NCI-H128 (cell line): ENCODE measurements at regions not wholly inside any gene's neighbourhood (a gene's known extent, or its start where the extent isn't known, plus 50 kb on each side); places are given as distances from the start of the nearest gene placed in this dataset.
"Not testable (repeated sequence)": the region's sequence is repeated elsewhere in the genome, so short reads cannot be mapped to it uniquely, and the experiment has no call there.

Experiments
- DNase-seq: peaks from one replicate; lab custom pipeline; 2025; ENCODE audit not compliant: unreplicated experiment; lab: John Stamatoyannopoulos, UW

DNA sequence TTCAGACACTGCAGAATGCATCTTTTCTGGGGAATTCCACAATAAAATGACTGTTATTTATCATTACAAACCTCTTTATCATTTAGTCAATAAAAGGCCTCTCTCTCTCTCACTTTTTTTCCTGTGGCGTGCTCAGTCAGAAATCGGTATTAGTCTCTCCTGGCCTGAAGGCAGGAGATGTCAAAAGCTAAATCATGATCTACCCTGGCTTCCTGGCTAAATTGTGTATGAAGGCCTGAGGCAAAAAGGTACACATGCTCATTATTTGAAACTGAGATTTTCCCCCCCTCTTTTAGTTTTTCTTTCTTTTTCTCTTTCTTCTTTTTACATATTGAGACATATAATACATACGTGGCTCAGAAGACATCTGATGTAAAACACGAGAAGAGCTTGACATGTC, 375.0 kb upstream of the SLC35B3 start:
- no peak for DNase-seq

DNA sequence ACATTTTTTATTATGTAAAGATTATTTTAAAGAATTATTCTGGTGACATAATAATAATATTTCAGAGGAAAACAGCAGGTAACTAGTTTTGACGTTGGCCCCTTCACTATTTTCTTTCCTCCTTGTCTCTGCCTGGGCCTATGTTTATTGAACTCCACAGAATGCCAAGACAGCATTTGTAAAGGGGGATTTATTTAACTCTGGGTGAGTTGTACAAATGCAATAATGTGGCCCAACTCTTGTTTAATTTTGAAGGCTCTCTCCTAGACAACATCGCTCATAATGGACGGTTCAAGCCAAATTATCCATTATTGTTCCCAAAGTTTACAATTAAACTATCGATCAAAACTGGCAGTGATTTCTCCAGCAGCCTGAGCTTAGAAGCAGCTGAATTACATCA, 374.3 kb upstream of the SLC35B3 start:
- DNase-seq: no peak

DNA sequence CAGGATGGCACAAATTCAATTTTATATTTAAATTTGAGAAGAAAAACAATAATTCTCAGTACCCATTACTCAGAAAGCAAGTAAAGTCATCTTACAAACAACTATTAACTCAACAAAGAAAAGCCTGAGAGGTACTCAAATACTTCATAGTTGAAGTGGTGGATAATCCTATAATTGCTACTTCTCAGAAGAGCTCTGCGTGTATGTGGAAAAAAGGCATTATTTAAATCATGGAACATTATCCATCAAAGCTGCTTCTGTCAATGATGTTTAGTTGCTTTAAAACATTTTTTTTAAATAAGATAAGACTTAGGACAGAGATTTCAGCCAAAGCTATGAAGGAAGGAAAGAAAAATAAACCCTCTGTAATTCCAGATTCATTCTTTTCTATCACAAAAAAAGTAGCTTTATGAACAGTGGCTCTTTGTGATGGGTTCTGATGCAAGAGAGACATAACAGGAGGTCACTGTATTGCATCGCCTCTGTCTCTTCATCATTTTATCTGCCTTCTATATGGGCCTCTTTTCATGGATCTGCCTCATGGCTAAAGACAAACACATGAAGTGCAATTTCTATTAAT, 367.9 kb upstream of the SLC35B3 start:
- DNase-seq: no peak

DNA sequence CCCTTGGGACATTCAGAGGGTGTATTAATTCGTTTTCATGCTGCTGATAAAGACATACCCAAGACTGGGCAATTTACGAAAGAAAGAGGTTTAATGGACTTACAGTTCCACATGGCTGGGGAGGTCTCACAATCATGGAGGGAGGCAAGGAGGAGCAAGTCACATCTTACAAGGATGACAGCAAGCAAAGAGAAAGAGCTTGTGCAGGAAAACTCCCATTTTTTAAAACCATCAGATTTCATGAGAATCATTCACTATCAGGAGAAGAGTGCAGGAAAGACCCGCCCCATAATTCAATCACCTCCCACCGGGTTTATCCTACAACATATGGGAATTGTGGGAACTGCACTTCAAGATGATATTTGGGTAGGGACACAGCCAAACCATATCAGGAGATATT, 367.1 kb upstream of the SLC35B3 start:
- DNase-seq: not testable (repeated sequence)

DNA sequence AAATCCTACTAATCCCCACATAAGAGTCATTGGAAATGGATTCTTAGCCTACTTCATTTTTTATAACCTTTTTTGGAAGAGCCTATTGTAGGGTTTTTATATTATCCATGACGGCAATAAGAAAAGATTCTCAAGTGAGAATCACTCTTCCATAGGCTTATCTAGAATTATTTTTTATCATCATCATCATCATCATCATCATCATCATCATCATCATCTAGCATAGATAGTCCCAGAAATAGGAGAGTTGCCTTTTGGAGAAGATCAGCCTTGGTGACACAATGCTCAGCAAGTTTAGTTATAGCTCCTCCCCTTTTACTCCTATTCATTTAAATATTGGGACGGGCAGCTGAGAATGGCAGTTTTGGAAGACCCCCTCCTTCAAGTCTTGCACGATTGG, 359.1 kb upstream of the SLC35B3 start:
- no peak for DNase-seq

DNA sequence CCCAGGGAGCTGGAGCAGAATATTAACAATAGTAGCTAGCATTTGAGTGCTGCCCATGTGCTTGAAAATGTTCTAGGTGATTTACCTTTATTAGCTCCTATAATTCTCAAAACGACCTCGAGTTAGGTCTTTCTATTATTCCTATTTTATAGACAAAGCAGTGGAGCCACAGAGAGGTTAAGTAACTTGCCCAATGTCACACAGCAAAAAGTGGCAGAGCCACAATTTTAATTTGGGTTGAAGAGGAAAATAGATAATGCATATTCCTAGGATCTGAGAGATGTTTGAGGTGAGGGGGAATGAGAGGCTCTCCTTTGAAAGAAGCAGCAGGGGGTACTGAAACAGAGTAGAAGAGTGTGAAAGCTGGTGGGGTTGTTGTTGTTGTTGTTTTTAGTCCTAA, 354.5 kb upstream of the SLC35B3 start:
- no peak for DNase-seq

DNA sequence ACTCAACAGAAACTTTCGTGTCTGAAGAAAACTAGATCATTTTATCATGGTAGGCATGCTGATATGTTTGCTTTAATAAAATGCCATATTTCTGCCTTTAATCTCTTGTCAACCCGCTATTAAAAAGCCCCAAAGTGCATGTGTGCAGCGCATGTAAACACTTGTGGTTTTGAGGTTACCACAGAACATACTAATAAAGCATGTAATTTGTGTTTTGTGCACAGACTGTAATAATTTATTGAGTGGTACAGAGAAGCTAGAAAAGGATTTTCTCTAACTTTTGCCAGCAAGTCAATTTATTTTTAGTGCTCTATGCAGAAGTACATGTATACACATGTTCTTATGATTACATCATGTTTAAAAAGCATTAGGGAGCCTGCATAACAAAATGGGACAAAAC, 349.9 kb upstream of the SLC35B3 start:
- DNase-seq: no peak

DNA sequence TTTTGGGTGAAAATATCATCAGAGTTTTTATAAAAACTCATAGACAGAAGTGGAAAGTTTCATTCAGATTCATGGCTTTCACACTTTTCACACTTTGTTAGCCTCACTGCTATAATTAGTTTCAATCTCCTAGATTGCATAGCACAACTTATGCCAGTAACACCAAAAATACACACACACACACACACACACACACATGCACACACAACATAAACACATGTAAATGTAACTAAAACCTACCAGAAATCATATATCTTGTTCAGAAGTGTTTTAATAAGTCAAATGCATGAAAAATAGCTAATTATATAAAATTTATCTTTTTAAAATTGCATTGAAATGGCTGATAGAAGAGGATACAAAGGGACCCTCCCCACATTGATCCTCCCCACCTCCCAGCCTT, 347.8 kb upstream of the SLC35B3 start:
- no peak for DNase-seq

DNA sequence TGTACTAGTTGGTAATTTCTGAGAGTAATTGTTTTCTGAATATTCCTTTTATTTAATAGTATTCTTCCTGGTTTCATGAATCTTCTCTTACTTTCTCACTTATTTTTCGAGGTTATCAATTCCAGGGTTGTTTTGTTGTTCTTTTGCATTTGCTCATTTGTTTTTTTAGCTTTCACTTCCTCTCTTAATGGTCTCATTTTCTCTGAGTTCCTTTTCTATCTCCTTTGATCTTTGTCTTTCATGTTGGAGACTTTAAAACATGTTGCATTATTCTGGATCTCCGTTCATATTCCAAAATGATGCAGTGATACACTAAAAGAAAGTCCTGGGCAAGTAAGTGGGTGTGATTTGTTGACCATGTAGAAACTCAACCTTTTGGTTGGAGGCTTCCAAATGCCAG, 345.3 kb upstream of the SLC35B3 start:
- DNase-seq: no peak

DNA sequence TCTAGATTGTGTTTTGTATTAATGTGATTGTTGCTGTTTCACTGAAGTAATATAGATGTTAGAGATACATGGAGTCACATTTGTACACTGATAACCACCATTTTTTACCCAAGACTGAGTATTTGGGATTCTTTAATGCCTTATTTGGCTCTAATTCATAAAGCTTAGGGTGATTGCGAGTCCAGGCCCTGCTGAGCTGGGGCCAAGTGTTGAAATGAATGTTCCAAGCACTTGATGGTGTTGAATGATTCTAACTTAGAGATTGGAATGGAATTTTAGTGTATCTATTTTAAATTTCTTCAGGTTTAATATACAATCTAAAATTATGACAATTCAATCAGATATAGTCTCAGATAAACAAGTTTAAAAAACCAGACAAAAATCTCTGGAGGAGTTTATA, 329.4 kb upstream of the SLC35B3 start:
- DNase-seq: no peak

DNA sequence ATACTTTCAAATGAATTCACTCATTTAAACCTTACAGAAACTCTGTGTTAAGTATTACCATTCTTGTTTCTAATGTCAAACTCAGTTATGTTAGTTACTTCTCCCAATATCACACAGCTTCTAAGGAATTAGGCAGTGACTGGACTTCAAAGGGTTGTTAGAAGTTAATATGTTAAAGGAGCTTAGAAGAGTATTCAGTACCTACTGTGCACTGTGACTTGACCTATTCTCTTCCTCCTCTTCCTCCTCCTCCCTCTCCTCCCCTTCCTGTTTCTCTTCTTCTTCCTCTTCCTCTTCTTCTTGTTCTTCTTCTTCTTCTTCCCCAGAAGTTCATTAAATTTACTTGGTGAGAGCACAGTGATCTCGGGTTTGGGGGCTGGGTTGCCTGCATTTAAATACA, 325.6 kb upstream of the SLC35B3 start:
- no peak for DNase-seq

DNA sequence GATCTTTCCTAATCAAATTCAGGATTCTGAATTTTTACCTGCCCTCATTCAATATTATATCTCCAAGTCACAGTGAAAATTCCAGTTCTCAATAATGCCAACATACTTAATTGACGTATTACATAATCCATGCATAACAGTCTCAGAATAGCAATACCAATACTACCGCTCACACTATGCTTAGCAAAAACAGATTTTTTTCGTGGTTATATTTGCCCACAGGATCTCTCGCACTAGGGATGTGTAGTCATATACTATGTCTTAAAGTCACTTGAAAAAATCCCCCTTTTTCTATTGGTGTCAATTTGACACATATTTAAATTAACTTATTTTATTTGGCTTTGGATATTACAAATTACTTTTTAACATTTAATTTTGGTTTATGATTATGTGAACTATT, 323.1 kb upstream of the SLC35B3 start:
- DNase-seq: no peak

DNA sequence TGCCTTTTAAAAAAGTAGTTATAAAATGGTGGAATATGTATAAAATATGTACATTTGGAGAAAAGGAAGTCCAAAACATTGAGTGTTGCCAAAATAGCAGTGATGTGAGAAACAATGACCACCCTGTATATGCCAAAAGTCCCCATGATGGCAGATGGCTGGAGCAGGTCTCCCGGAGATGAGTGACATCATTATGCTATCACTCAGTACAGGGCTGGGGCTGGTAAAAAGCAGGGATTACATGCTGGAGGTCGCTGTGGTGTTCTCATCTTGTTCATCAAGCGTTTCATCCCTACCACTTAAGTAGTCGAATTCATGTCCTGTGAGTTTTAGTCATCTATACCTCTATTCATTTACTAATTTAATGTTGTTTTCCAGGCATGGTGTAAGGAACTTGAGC, 315.3 kb upstream of the SLC35B3 start:
- DNase-seq: no peak

DNA sequence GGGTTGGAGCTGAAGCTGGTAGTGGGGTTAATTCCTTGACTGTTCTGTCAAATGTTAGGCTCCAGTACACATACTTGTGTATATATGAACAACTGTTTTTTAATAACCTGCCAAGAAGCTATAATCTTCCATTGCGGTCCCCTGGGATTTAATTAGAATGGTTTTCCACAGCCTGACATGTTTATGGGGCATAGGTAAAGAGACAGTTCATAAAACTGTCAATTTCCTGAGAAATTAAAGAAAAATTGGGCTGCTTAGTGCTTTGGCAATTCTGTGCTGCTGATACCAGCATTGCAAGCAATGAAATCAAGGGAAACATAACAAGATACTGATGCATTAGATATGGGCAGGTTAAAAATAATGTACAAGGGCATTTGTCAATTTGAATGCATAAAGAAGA, 314.1 kb upstream of the SLC35B3 start:
- DNase-seq: no peak

DNA sequence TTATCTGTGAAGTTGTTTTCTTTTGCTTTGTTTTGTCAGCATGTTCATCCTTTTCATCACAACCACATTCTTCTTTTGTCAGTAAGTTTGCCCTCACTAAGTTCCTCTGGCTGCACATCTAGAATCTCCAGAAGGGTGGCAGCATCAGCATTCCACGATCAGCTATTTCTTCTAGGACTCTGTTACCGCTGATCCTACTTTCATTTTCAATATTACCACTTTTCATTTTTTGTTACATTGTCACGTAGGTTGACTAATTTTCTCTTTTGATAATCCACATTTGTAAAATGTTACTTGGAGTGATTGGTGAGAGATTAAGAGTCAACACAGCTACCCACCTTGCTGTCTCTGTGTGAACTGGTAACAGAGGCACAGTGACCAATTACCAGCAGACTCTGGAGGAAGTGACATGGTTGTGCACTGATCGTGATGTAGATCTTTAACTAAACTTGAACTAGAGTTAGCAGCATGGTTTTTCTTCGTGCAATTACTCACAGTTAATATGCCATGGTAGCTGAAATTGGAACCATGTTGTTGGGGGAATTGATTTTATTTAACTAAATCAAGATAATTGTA, 307.9 kb upstream of the SLC35B3 start:
- DNase-seq: no peak

DNA sequence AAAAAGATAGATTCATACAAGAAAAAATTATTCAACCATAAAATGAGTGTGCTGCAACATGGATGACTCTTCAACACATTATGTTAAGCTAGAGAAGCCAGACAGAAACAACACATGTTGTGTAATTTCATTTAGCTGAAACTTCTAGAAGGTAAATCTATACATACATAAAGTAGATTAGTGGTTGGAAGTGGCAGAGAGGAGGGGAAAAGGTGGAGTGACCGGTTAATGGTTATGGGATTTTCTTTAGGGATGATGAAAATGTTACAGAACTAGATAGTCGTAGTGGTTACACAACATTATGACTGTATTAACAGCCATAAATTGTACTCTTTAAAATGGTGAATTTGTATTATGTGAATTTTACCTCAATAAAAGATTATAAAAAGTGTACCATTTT, 304.1 kb upstream of the SLC35B3 start:
- DNase-seq: no peak

DNA sequence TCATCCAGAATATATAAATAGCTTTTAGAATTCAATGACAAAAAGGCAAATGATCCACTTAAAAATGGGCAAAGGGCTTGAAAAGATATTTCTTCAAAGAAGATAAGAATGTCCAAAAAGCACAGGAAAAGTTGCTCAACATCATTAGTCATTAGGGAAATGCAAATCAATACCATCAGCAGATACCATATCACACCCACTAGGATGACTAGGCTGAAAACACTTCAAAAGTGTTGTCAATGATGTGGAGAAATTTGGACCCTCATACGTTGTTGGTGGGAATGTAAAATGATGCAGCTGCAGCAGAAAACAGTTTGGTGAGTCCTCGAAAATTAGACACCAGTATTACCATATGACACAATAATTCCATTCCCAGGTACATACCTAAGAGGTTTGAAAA, 303.6 kb upstream of the SLC35B3 start:
- DNase-seq: no peak

DNA sequence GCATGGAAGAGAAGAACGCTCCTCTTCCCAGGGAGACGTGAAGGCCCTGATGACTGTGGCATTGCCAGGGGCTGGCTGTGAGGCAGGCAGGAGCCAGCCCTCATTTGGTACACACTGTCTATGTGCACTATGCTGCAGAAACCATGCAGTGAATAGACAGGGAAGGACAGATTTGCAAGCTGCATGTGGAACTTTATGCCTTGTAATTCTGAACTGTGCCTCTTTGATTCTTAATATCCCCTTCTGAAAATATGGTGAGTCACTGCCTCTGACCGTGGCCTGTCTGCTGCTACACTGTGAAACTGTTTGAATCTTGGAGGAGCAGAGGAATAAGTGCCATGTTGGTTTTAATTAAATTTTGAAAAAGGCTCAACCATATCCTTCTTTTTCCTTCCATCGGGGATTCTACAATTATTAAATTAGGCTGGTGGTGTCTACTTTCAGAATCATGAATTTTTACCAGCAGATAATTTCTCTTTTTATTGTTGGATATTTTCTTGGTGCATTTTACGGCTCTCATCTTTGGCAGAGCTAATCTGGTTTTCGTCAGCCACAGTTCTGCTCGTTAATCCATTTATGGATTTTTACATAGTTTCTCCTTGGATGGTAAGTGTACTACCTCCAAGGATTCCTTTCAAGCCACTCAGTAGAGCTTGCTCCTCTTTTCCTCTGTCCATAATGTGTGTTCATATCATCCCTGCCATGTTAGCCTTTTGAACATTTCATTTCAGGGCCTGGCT, 301.0 kb upstream of the SLC35B3 start:
- DNase-seq: no peak

DNA sequence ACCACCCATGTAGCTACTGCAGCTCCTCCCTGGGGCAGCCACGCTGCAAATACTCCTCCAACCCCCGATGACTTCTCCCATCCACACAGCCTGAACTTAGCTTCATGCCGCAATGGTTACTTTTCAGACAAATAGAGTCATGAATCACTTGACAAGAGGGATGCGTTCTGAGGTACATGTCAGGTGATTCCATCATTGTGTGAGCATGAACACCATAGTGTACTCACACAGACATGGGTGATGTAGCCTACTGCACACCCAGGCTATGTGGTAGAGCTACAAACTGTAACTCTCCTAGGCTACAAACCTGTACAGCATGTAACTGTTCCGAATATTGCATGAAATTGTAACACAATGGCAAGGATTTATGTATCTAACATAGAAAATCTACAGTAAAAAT, 298.5 kb upstream of the SLC35B3 start:
- DNase-seq: no peak

DNA sequence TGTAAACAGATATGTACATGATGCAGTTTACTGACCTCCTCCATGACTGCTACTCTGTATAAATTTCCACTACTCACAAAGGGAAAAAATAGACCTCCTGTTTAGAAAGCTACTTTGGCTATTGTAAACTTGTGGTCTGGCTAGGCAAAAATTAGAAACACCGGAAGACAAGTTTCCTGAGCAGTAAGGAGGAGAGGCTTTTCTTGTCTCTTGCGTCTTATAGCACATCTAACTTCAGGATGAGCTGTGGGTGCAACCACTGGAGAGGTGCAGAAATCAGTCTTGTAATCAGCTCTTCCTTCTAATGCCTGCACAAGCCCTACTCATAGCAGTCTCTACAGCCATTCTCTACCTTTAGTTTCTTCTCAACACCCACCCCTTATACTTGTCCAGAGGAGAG, 296.5 kb upstream of the SLC35B3 start:
- DNase-seq: no peak

DNA sequence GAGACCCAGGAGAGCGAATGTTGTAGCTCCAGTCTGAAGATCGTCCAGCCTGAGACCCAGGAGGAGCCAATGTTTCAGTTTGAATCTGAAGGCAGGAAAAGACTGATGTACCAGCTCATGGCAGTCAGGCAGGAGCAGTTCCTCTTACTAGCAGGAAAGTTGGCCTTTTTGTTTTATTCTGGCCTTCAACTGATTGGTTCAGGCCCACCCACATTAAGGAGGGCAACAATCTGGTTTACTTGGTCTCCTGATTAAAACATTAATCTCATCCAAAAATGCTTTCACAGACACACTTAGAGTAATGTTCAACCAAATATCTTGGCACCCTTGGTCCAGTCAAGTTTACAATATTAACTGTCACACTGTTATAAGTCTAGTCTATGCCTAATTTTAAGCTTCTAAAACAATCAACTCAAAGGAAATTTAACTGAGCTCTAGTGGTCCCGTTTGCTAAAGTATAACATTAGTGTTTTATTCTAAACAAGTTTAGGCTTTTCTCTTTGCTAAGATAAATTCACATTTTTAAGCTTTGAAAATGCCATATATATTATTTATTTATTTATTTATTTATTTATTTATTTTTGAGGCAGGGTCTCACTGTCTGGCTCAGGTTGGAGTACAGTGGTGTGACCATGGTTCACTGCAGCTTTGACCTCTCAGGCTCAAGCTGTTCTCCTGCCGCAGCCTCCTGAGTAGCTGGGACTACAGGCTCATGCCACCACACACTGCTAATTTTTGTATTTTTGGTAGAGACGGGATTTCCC, 275.5 kb upstream of the SLC35B3 start:
- DNase-seq: no peak
